ENCODE measurements at regions not wholly inside any gene's neighbourhood (a gene's known extent, or its start where the extent isn't known, plus 50 kb on each side); places are given as distances from the start of the nearest gene placed in this dataset.
"Not testable (repeated sequence)": the region's sequence is repeated elsewhere in the genome, so short reads cannot be mapped to it uniquely, and the experiment has no call there.

GRCh38 chr4:160716551-160716950 is 1447.2 kb downstream of the FSTL5 start:
- no peak for DNase-seq (ENCODE audit: low read depth in 2 of 2)
- no peak overlapping the region for H3K4me3 ChIP-seq (replicated peaks in 1 of 2; ENCODE audit: low read depth in 2 of 2, low read length in 2 of 2)
- TF ChIP-seq, protein P1, sequence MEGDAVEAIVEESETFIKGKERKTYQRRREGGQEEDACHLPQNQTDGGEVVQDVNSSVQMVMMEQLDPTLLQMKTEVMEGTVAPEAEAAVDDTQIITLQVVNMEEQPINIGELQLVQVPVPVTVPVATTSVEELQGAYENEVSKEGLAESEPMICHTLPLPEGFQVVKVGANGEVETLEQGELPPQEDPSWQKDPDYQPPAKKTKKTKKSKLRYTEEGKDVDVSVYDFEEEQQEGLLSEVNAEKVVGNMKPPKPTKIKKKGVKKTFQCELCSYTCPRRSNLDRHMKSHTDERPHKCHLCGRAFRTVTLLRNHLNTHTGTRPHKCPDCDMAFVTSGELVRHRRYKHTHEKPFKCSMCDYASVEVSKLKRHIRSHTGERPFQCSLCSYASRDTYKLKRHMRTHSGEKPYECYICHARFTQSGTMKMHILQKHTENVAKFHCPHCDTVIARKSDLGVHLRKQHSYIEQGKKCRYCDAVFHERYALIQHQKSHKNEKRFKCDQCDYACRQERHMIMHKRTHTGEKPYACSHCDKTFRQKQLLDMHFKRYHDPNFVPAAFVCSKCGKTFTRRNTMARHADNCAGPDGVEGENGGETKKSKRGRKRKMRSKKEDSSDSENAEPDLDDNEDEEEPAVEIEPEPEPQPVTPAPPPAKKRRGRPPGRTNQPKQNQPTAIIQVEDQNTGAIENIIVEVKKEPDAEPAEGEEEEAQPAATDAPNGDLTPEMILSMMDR (IDR thresholded peaks at IDR 0.05; ENCODE audit: low read depth, low read length): no peak

DNA sequence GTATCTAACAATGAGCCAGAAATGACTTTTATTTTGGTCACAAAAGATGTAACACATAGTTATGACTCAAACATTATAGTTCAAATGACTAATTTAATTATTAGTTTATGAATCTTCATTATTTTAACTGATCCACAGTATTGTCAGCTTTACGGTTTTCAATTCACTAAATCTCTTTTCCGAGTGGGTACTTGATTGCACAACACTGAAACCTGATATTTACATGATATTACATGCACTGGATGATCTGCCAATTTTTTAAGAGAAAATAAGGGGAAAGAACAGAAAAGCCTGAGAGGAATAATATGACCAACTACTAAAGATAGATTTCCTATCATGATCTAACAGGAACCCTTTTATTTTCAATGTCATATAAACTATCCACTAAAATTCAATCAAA is 1446.0 kb downstream of the FSTL5 start:
- DNase-seq (ENCODE audit: low read depth in 2 of 2): no peak
- TF ChIP-seq, protein P1 (IDR thresholded peaks at IDR 0.05; ENCODE audit: low read depth, low read length): no peak
- no peak overlapping the region for H3K4me3 ChIP-seq (replicated peaks in 1 of 2; ENCODE audit: low read depth in 2 of 2, low read length in 2 of 2)

DNA sequence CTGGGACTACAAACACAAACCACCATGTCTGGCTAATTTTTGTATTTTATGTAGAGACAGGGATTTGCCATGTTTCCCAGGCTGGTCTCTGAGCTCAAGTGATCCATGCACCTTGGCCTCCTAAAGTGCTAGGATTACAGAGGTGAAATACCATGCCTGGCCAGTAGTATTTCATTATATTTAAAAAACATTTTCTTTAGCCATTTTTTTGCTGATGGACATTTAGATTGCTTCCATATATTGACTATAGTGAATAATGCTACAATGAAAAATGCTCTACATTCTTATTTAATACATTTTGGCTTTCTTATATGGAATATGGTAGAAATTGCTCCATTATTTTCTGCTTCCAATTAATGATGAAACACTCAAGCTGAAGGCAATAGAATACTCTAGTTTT is 1439.7 kb downstream of the FSTL5 start:
- TF ChIP-seq, protein P1 (IDR thresholded peaks at IDR 0.05; ENCODE audit: low read depth, low read length): no peak
- no peak overlapping the region for H3K4me3 ChIP-seq (replicated peaks in 1 of 2; ENCODE audit: low read depth in 2 of 2, low read length in 2 of 2)
- no peak for DNase-seq (ENCODE audit: low read depth in 2 of 2)

- H3K4me3 ChIP-seq (replicated peaks in 1 of 2; ENCODE audit: low read depth in 2 of 2, low read length in 2 of 2): no peak overlapping the region
- DNase-seq (ENCODE audit: low read depth in 2 of 2): no peak
- TF ChIP-seq, protein P1 (IDR thresholded peaks at IDR 0.05; ENCODE audit: low read depth, low read length): no peak
These were observed 1418.7 kb downstream of the FSTL5 start for GRCh38 chr4:160745126-160745525.

GRCh38 chr4:160746585-160746984 is 1417.2 kb downstream of the FSTL5 start:
- not testable (repeated sequence) for DNase-seq (ENCODE audit: low read depth in 2 of 2); H3K4me3 ChIP-seq (replicated peaks in 1 of 2; ENCODE audit: low read depth in 2 of 2, low read length in 2 of 2)

- DNase-seq (ENCODE audit: low read depth in 2 of 2): no peak
- TF ChIP-seq, protein P1 (IDR thresholded peaks at IDR 0.05; ENCODE audit: low read depth, low read length): no peak
- no peak overlapping the region for H3K4me3 ChIP-seq (replicated peaks in 1 of 2; ENCODE audit: low read depth in 2 of 2, low read length in 2 of 2)
These were observed 1391.1 kb downstream of the FSTL5 start for GRCh38 chr4:160772668-160773067.

DNA sequence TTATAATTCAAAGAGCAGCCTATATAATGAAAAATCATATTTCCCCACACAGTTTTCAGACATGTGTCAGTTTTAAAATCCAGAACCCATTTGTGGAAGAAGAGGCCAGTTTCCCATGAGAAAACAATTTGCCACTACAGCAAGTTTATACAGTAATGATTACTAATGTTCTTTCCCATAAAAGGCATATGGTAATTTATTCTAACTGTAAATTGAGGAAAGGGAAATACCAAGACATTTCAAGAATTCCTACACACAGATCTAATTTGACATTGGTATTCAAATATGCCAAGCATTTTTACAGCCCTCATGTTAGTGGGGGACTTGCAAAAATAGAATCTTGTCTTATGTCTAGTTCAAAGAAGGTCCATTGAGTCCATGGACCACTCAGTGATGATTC is 1368.6 kb downstream of the FSTL5 start:
- TF ChIP-seq, protein P1 (IDR thresholded peaks at IDR 0.05; ENCODE audit: low read depth, low read length): no peak
- no peak overlapping the region for H3K4me3 ChIP-seq (replicated peaks in 1 of 2; ENCODE audit: low read depth in 2 of 2, low read length in 2 of 2)
- DNase-seq (ENCODE audit: low read depth in 2 of 2): no peak
